ENCODE measurements at regions not wholly inside any gene's neighbourhood (a gene's known extent, or its start where the extent isn't known, plus 50 kb on each side); places are given as distances from the start of the nearest gene placed in this dataset.

GRCh38 chr4:62676962-62677361, 1476.8 kb downstream of the ADGRL3 start:
- WGBS (ENCODE audit: low lambda C conversion rate, missing lambda C conversion rate), result 69% methylated on average over 2 of the region's 2 CpGs

DNA sequence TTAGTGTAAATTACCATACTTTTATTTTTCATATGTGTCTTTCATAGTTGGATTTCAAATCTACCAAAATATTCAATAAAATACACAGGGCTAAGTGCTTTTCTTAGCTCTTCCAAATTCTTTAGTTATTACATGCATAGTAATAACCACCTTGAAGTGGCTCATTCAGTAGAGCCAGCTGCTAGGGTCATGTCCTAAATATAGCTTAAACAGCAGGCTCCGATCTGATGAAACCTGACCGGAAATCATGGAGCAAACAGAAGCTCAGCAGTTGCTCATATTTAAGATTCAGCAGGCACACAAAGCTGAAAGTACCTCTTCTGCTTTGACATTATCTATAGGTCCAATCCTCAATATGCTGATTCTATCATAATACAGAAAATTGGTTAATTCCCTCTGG, 1470.4 kb downstream of the ADGRL3 start:
- H3K27me3 ChIP-seq, result no peaks in the 10 kb centered on the region
- H4K20me1 ChIP-seq (ENCODE audit: insufficient read depth, poor library complexity, severe bottlenecking), result no peaks in the 10 kb centered on the region
- no peaks in the 10 kb centered on the region for H3K9me3 ChIP-seq (ENCODE audit: low read depth)
- no peaks in the 10 kb centered on the region for H3K4me1 ChIP-seq (ENCODE audit: insufficient read depth)
- TF ChIP-seq EZH2 (IDR thresholded peaks at IDR 0.05; ENCODE audit: borderline replicate concordance) (no peak), CTCF (IDR thresholded peaks at IDR 0.05; ENCODE audit: poor library complexity) (no peak), EZH2phosphoT487 (IDR thresholded peaks at IDR 0.05; ENCODE audit: low read depth, severe bottlenecking, unreplicated experiment) (no peak)
- no peak for DNase-seq (ENCODE audit: low spot score)
- no peak overlapping the region for H3K27ac ChIP-seq
- H3K4me3 ChIP-seq, result no peak overlapping the region
- H3K79me2 ChIP-seq, result no peaks in the 10 kb centered on the region
- H2AFZ ChIP-seq, result no peak overlapping the region
- H3K4me2 ChIP-seq, result no peak overlapping the region
- H3K9me2 ChIP-seq (replicated peaks; ENCODE audit: insufficient read depth), result no peaks in the 10 kb centered on the region
- 83% methylated on average over 2 of the region's 2 CpGs for WGBS (ENCODE audit: low lambda C conversion rate, missing lambda C conversion rate)
- H3K36me3 ChIP-seq (replicated peaks; ENCODE audit: insufficient read depth, low read depth), result no peaks in the 10 kb centered on the region

More at GRCh38 chr4:62676962-62677361, 1476.8 kb downstream of the ADGRL3 start:
- no peaks in the 10 kb centered on the region for H3K36me3 ChIP-seq (replicated peaks; ENCODE audit: insufficient read depth, low read depth)
- no peak overlapping the region for H3K27ac ChIP-seq
- no peaks in the 10 kb centered on the region for H3K9me2 ChIP-seq (replicated peaks; ENCODE audit: insufficient read depth)
- no peak for DNase-seq (ENCODE audit: low spot score)
- no peak overlapping the region for H3K4me3 ChIP-seq
- H3K27me3 ChIP-seq, result no peaks in the 10 kb centered on the region
- H3K9me3 ChIP-seq (ENCODE audit: low read depth), result no peaks in the 10 kb centered on the region
- no peak overlapping the region for H3K4me2 ChIP-seq
- H3K79me2 ChIP-seq, result no peaks in the 10 kb centered on the region
- H3K4me1 ChIP-seq (ENCODE audit: insufficient read depth), result no peaks in the 10 kb centered on the region
- no peaks in the 10 kb centered on the region for H4K20me1 ChIP-seq (ENCODE audit: insufficient read depth, poor library complexity, severe bottlenecking)
- TF ChIP-seq EZH2phosphoT487 (IDR thresholded peaks at IDR 0.05; ENCODE audit: low read depth, severe bottlenecking, unreplicated experiment) (no peak), EZH2 (IDR thresholded peaks at IDR 0.05; ENCODE audit: borderline replicate concordance) (no peak), CTCF (IDR thresholded peaks at IDR 0.05; ENCODE audit: poor library complexity) (no peak)
- H2AFZ ChIP-seq, result no peak overlapping the region

- Histone ChIP-seq H3K27me3 (no peaks in the 10 kb centered on the region), H2AFZ (no peak overlapping the region), H3K4me2 (no peak overlapping the region), H3K36me3 (replicated peaks; ENCODE audit: insufficient read depth, low read depth) (no peaks in the 10 kb centered on the region), H3K9me3 (ENCODE audit: low read depth) (no peaks in the 10 kb centered on the region), H3K79me2 (no peaks in the 10 kb centered on the region), H4K20me1 (ENCODE audit: insufficient read depth, poor library complexity, severe bottlenecking) (no peaks in the 10 kb centered on the region), H3K27ac (no peak overlapping the region), H3K4me1 (ENCODE audit: insufficient read depth) (no peaks in the 10 kb centered on the region), H3K9me2 (replicated peaks; ENCODE audit: insufficient read depth) (no peaks in the 10 kb centered on the region), H3K4me3 (no peak overlapping the region)
- no peak for TF ChIP-seq EZH2 (IDR thresholded peaks at IDR 0.05; ENCODE audit: borderline replicate concordance)
- no peak for TF ChIP-seq EZH2phosphoT487 (IDR thresholded peaks at IDR 0.05; ENCODE audit: low read depth, severe bottlenecking, unreplicated experiment)
- no peak for TF ChIP-seq CTCF (IDR thresholded peaks at IDR 0.05; ENCODE audit: poor library complexity)
- 76% methylated on average over 4 of the region's 4 CpGs for WGBS (ENCODE audit: low lambda C conversion rate, missing lambda C conversion rate)
- DNase-seq (ENCODE audit: low spot score), result no peak
Observed at GRCh38 chr4:62661821-62662220, 1461.7 kb downstream of the ADGRL3 start.

GRCh38 chr4:62656006-62656405, 1455.9 kb downstream of the ADGRL3 start:
- no peak for TF ChIP-seq CTCF (IDR thresholded peaks at IDR 0.05; ENCODE audit: poor library complexity)
- no peak for TF ChIP-seq EZH2phosphoT487 (IDR thresholded peaks at IDR 0.05; ENCODE audit: low read depth, severe bottlenecking, unreplicated experiment)
- TF ChIP-seq EZH2 (IDR thresholded peaks at IDR 0.05; ENCODE audit: borderline replicate concordance), result no peak
- H3K27me3 ChIP-seq, result no peaks in the 10 kb centered on the region

More at GRCh38 chr4:62656006-62656405, 1455.9 kb downstream of the ADGRL3 start:
- WGBS (ENCODE audit: low lambda C conversion rate, missing lambda C conversion rate), result 94% methylated on average over 1 of the region's 1 CpG
- Histone ChIP-seq H3K4me3 (no peak overlapping the region), H4K20me1 (ENCODE audit: insufficient read depth, poor library complexity, severe bottlenecking) (no peaks in the 10 kb centered on the region), H3K4me1 (ENCODE audit: insufficient read depth) (no peaks in the 10 kb centered on the region), H3K79me2 (no peaks in the 10 kb centered on the region), H3K27ac (no peak overlapping the region), H3K9me3 (ENCODE audit: low read depth) (no peaks in the 10 kb centered on the region), H2AFZ (no peak overlapping the region), H3K4me2 (no peak overlapping the region), H3K9me2 (replicated peaks; ENCODE audit: insufficient read depth) (no peaks in the 10 kb centered on the region), H3K36me3 (replicated peaks; ENCODE audit: insufficient read depth, low read depth) (no peaks in the 10 kb centered on the region)
- no peak for DNase-seq (ENCODE audit: low spot score)
